GM23248 (cell line): ENCODE measurements at regions not wholly inside any gene's neighbourhood (a gene's known extent, or its start where the extent isn't known, plus 50 kb on each side); places are given as distances from the start of the nearest gene placed in this dataset.
"Not testable (repeated sequence)": the region's sequence is repeated elsewhere in the genome, so short reads cannot be mapped to it uniquely, and the experiment has no call there.

Source experiments
- EZH2 ChIP-seq: fragments of 200-600 bp; sonication (generic); IDR thresholded peaks from 2 replicates; pipeline ENCODE4 v1.6.1; 2018; ENCODE audit warnings: antibody characterized with exemption, mild to moderate bottlenecking; ENCODE audit not compliant: insufficient read depth, poor library complexity, severe bottlenecking
- EZH2phosphoT487 ChIP-seq: fragments of 200-600 bp; sonication (generic); IDR thresholded peaks from 2 replicates; pipeline ENCODE4 v1.6.1; 2018; ENCODE audit warnings: antibody characterized with exemption, moderate library complexity, mild to moderate bottlenecking, low read depth; ENCODE audit not compliant: insufficient read depth

GRCh38 chr3:109705133-109705532, 367.8 kb upstream of the DPPA4 start:
- TF ChIP-seq EZH2, EZH2phosphoT487: not testable (repeated sequence)
